BJ (cell line): ENCODE measurements at regions not wholly inside any gene's neighbourhood (a gene's known extent, or its start where the extent isn't known, plus 50 kb on each side); places are given as distances from the start of the nearest gene placed in this dataset.

Experiments
- CTCF ChIA-PET: fragments of 350-600 bp; formaldehyde crosslinking; extraction: SDS; loops from one replicate; lab custom pipeline; 2021; ENCODE audit warnings: antibody characterized with exemption, inconsistent platforms; lab: Yijun Ruan, JAX
- POLR2A ChIA-PET: fragments of 300-600 bp; sonication (Branson Sonifier 250); formaldehyde crosslinking; extraction: SDS; loops from one replicate; lab custom pipeline; 2021; ENCODE audit warnings: antibody characterized with exemption; lab: Charles Lee
- DNase-seq: peaks from one replicate; pipeline ENCODE4 v3.0.0-alpha.2; 2011; ENCODE audit warnings: low read depth
- H3K27me3 ChIP-seq: 2 replicates; pipeline ENCODE4 v1.6.0; 2011; ENCODE audit warnings: low read length; ENCODE audit not compliant: control insufficient read depth, insufficient read depth
- H3K36me3 ChIP-seq: 2 replicates; pipeline ENCODE4 v1.5.1; 2011; ENCODE audit warnings: low read length; ENCODE audit not compliant: control insufficient read depth, insufficient read depth
- H3K4me3 ChIP-seq: 2 replicates; pipeline ENCODE4 v1.5.1; 2011; ENCODE audit warnings: low read depth, mild to moderate bottlenecking, control low read depth, low read length
- CTCF ChIP-seq: IDR thresholded peaks from 2 replicates; pipeline ENCODE4 v1.5.1; 2011; ENCODE audit warnings: low read depth, mild to moderate bottlenecking, control low read depth, inconsistent platforms, low read length, moderate library complexity; ENCODE audit not compliant: insufficient read depth

GRCh38 chr5:17132444-17133083 lies 84.9 kb upstream of the BASP1 start:
- CTCF ChIA-PET, result interaction anchor here (0.5 to 7.1 kb wide), 35 partner anchors 11 to 341 kb away, joined by 3 to 71 read pairs (median 4); partner anchors contain the start of gene MYO10
- Histone ChIP-seq H3K36me3 (no peaks in the 10 kb centered on the region), H3K4me3 (no peak overlapping the region), H3K27me3 (no peaks in the 10 kb centered on the region)
- peak; percentile 58 for TF ChIP-seq CTCF
- POLR2A ChIA-PET, result interaction anchor here (0.9 kb wide), 1 partner anchor 199 kb away, joined by 4 read pairs; no protein-coding TSS in a partner anchor
- DNase-seq, result no peak

GRCh38 chr5:17135050-17135449 lies 82.4 kb upstream of the BASP1 start:
- no peak for TF ChIP-seq CTCF
- no peaks in the 10 kb centered on the region for H3K36me3 ChIP-seq
- ChIA-PET CTCF (interaction anchor here (0.7 to 7.1 kb wide), 4 partner anchors 19 to 215 kb away, joined by 3 to 71 read pairs (median 48); no protein-coding TSS in a partner anchor), POLR2A (no interaction called here)
- no peak for DNase-seq
- H3K4me3 ChIP-seq, result no peak overlapping the region
- no peaks in the 10 kb centered on the region for H3K27me3 ChIP-seq

GRCh38 chr5:17143335-17143734 lies 74.1 kb upstream of the BASP1 start:
- no peak for TF ChIP-seq CTCF
- no peak overlapping the region for H3K4me3 ChIP-seq
- H3K27me3 ChIP-seq, result no peaks in the 10 kb centered on the region
- DNase-seq, result no peak
- no peaks in the 10 kb centered on the region for H3K36me3 ChIP-seq
- POLR2A ChIA-PET, result no interaction called here
- CTCF ChIA-PET, result interaction anchor here (0.8 to 1.6 kb wide), 5 partner anchors 9 to 210 kb away, joined by 3 to 7 read pairs (median 3); no protein-coding TSS in a partner anchor

GRCh38 chr5:17146280-17146841 lies 71.1 kb upstream of the BASP1 start:
- TF ChIP-seq CTCF, result no peak
- H3K4me3 ChIP-seq, result no peak overlapping the region
- H3K27me3 ChIP-seq, result no peaks in the 10 kb centered on the region
- DNase-seq, result no peak
- POLR2A ChIA-PET, result no interaction called here
- H3K36me3 ChIP-seq, result no peaks in the 10 kb centered on the region
- CTCF ChIA-PET, result interaction anchor here (1.8 kb wide), 1 partner anchor 14 kb away, joined by 8 read pairs; no protein-coding TSS in a partner anchor

- no peak for DNase-seq
- TF ChIP-seq CTCF, result no peak
- Histone ChIP-seq H3K4me3 (no peak overlapping the region), H3K27me3 (no peaks in the 10 kb centered on the region), H3K36me3 (no peaks in the 10 kb centered on the region)
- CTCF ChIA-PET, result interaction anchor here (1.8 kb wide), 1 partner anchor 15 kb away, joined by 8 read pairs; no protein-coding TSS in a partner anchor
- POLR2A ChIA-PET, result no interaction called here
These were observed 70.3 kb upstream of the BASP1 start for GRCh38 chr5:17147170-17147569.
